ENCODE measurements at regions not wholly inside any gene's neighbourhood (a gene's known extent, or its start where the extent isn't known, plus 50 kb on each side); places are given as distances from the start of the nearest gene placed in this dataset.

GRCh38 chr12:74770552-74770951 lies 232.9 kb downstream of the ATXN7L3B start:
- TF ChIP-seq CEBPB (IDR thresholded peaks at IDR 0.05; ENCODE audit: borderline replicate concordance in 1 of 2, low read depth in 2 of 2, low read length in 2 of 2) (no peak), CTCF (IDR thresholded peaks at IDR 0.05 in 2 of 3, conservative IDR thresholded peaks at IDR 0.05 in 1 of 3; ENCODE audit: control insufficient read depth in 2 of 3, extremely low read depth in 1 of 3, insufficient read depth in 1 of 3, low read depth in 3 of 3, low read length in 3 of 3) (no peak), CHD1 (IDR thresholded peaks at IDR 0.05; ENCODE audit: low read depth, low read length) (no peak), CBX3 (IDR thresholded peaks at IDR 0.05; ENCODE audit: borderline replicate concordance, low read depth) (no peak), POLR2A (IDR thresholded peaks at IDR 0.05; ENCODE audit: low read depth, low read length) (no peak)
